ENCODE measurements at regions not wholly inside any gene's neighbourhood (a gene's known extent, or its start where the extent isn't known, plus 50 kb on each side); places are given as distances from the start of the nearest gene placed in this dataset.
"Not testable (repeated sequence)": the region's sequence is repeated elsewhere in the genome, so short reads cannot be mapped to it uniquely, and the experiment has no call there.

GRCh38 chr2:81073412-81073811 lies 768.9 kb upstream of the LRRTM1 start:
- no peak for DNase-seq

- no peak for DNase-seq
Observed at GRCh38 chr2:81068144-81068543, 763.6 kb upstream of the LRRTM1 start.

GRCh38 chr2:81061016-81061415 lies 756.5 kb upstream of the LRRTM1 start:
- DNase-seq: no peak

GRCh38 chr2:81050580-81051095 lies 746.1 kb upstream of the LRRTM1 start:
- DNase-seq: no peak

- DNase-seq: no peak
Observed at GRCh38 chr2:81043681-81044080, 739.1 kb upstream of the LRRTM1 start.

GRCh38 chr2:81007104-81007503 lies 702.6 kb upstream of the LRRTM1 start:
- DNase-seq: no peak

GRCh38 chr2:81002906-81003305 lies 698.4 kb upstream of the LRRTM1 start:
- DNase-seq: no peak

- DNase-seq: no peak
Observed at GRCh38 chr2:80987466-80987865, 682.9 kb upstream of the LRRTM1 start.

- no peak for DNase-seq
Observed at GRCh38 chr2:80969900-80970299, 665.3 kb upstream of the LRRTM1 start.

- no peak for DNase-seq
Observed at GRCh38 chr2:80968450-80968849, 663.9 kb upstream of the LRRTM1 start.

GRCh38 chr2:80947601-80948130 lies 643.1 kb upstream of the LRRTM1 start:
- no peak for DNase-seq

- no peak for DNase-seq
Observed at GRCh38 chr2:80943487-80943886, 638.9 kb upstream of the LRRTM1 start.

GRCh38 chr2:80942766-80943165 lies 638.2 kb upstream of the LRRTM1 start:
- no peak for DNase-seq

GRCh38 chr2:80938463-80938862 lies 633.9 kb upstream of the LRRTM1 start:
- DNase-seq: no peak

GRCh38 chr2:80931820-80932219 lies 627.3 kb upstream of the LRRTM1 start:
- not testable (repeated sequence) for DNase-seq

GRCh38 chr2:80930777-80931176 lies 626.2 kb upstream of the LRRTM1 start:
- DNase-seq: no peak

- no peak for DNase-seq
Observed at GRCh38 chr2:80926168-80926567, 621.6 kb upstream of the LRRTM1 start.

GRCh38 chr2:80896576-80896975 lies 592.0 kb upstream of the LRRTM1 start:
- DNase-seq: no peak

- no peak for DNase-seq
Observed at GRCh38 chr2:80894486-80894885, 589.9 kb upstream of the LRRTM1 start.

- DNase-seq: no peak
Observed at GRCh38 chr2:80893711-80894110, 589.2 kb upstream of the LRRTM1 start.

GRCh38 chr2:80889009-80889408 lies 584.5 kb upstream of the LRRTM1 start:
- DNase-seq: no peak

- no peak for DNase-seq
Observed at GRCh38 chr2:80887841-80888378, 583.4 kb upstream of the LRRTM1 start.

- DNase-seq: no peak
Observed at GRCh38 chr2:80874374-80874773, 569.8 kb upstream of the LRRTM1 start.

- DNase-seq: no peak
Observed at GRCh38 chr2:80869858-80870438, 565.4 kb upstream of the LRRTM1 start.

All from activated CD4-positive, alpha-beta T cell treated with anti-CD3 and anti-CD28 coated beads for 1 hour (primary cell).